Stimulated activated CD4-positive, alpha-beta T cell treated with anti-CD3 and anti-CD28 coated beads, TNF-alpha, amount 100 ng/mL, for 48 hours (primary cell): ENCODE measurements at regions not wholly inside any gene's neighbourhood (a gene's known extent, or its start where the extent isn't known, plus 50 kb on each side); places are given as distances from the start of the nearest gene placed in this dataset.

Experiments
- DNase-seq, 3 donors: peaks; one replicate each; pipeline ENCODE4 v3.0.0-alpha.2; 2020; ENCODE audit warnings: low read depth in 3 of 3

DNA sequence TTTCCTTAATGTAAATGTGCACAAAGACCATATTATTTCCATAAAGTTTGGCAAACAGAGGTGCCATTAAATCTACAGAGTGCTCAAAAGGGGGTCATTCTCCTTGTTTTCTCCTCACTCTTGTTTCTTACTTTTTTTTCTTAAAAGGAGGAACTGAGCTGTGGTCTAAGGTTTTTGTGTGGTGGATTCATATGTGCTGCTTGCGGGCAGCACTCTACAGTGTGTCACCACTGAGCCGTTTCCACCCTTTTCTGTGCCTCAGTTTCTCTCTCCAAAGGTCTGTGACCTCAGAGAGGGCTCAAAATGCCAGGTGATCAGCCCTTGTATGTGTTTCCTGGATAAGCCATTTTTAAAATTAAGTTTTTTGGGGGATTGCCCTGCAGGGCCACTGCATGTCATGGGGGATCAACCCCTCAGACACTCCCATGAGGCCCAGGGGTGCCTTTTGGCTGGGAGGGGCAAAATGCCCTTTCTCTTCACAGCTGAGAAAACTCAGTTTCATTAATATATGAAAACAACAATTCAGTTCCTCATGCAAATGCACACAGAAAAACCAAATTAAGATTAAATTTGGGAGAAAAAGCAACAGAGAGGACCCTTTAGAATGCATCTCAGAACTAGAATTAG is 56.9 kb upstream of the VOPP1 start:
- DNase-seq, result no peak

DNA sequence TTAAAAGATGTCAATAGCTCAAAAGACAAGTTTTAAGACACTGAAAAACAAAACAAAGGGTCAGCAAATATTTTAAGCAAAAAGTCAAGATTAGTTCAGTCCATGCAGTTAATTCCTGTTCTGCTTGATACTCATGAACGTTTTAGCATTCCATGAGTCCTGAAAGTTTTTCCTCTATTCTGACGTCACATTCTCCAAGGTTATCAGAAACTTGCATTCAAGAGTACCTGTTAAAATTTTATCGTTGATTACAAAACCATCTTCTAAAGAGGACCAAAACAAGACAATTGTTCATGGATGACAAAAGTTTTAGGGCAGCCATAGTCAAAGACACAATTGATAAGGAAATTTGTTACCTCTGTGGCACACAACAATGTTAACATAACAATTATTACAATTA is 52.5 kb upstream of the VOPP1 start:
- no peak for DNase-seq

DNA sequence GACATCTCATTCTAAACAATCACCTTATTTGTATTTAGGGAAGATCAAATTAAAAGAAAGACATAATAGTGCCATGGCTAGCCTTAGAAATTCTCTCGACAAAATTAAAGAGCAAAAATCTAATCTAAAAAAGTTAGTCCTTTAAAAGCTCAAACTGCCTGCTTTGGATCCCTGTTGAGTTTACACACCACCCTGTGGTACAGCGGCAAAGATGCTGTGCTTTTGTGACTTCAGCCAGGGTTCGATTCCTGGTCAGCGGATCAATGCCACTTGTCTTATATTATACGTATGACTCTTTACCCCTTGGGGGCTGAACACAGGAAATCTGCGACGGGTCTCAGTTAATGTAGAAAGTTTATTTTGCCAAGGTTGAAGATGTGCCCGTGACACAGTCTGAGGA is 51.3 kb upstream of the VOPP1 start:
- no peak for DNase-seq

DNA sequence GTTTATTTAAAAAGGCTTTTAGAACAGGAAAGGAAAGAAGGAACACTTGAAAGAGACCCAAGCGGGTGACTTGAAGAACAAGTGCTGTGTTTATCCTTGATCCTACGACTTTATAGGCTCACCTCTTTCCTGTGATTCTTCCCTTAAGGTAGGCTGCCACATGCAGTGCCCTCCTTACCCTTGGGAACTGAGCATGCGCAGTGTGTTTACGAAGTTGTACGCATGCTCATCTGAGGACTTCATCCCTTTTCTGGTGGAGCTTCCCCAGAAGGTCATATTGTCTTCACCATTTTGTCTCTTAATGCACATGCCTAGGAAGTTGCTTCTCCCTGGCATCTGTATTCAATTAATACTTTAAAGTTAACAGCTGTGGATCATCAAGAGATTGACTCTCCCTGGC is 49.9 kb upstream of the VOPP1 start:
- DNase-seq, result no peak
